ENCODE measurements at regions not wholly inside any gene's neighbourhood (a gene's known extent, or its start where the extent isn't known, plus 50 kb on each side); places are given as distances from the start of the nearest gene placed in this dataset.

DNA sequence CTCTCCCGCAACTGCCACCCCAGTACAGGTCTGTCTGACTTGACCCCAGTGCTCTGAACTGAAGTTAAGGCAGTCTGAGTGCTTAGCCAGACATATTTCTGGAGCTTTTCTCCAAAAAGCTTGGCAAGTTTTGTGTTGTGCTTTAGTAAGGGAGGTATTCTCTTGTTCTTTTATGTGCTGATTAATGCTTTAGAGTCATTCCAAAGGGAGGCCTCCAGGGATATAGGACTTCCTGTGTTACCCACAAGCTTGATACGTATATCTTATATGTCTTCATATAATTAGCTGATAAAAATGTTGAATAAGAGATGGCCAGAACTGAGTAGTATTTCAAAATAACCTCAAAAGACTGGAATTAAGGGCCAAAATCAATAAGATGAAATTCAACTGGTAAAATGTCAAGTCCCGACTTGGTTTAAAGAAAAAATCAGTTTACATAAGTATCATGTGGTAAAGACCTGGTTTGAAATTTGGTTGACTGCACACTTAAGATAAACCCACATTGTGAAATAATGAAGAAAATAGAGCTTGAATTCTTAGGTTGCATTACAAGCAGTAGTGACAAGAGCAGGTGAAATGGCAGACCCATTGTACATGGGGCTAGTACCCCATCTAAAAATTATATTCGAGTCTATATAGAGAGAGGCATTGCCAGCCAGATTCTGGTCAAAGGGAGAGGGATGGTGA lies 226.9 kb downstream of the SNX19 start:
- H3K4me3 ChIP-seq (ENCODE audit: low read depth, low read length): no peak overlapping the region
- DNase-seq (ENCODE audit: low read depth): no peak
- TF ChIP-seq, protein P1, sequence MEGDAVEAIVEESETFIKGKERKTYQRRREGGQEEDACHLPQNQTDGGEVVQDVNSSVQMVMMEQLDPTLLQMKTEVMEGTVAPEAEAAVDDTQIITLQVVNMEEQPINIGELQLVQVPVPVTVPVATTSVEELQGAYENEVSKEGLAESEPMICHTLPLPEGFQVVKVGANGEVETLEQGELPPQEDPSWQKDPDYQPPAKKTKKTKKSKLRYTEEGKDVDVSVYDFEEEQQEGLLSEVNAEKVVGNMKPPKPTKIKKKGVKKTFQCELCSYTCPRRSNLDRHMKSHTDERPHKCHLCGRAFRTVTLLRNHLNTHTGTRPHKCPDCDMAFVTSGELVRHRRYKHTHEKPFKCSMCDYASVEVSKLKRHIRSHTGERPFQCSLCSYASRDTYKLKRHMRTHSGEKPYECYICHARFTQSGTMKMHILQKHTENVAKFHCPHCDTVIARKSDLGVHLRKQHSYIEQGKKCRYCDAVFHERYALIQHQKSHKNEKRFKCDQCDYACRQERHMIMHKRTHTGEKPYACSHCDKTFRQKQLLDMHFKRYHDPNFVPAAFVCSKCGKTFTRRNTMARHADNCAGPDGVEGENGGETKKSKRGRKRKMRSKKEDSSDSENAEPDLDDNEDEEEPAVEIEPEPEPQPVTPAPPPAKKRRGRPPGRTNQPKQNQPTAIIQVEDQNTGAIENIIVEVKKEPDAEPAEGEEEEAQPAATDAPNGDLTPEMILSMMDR (IDR thresholded peaks at IDR 0.05; ENCODE audit: insufficient read depth, low read depth, low read length): no peak

DNA sequence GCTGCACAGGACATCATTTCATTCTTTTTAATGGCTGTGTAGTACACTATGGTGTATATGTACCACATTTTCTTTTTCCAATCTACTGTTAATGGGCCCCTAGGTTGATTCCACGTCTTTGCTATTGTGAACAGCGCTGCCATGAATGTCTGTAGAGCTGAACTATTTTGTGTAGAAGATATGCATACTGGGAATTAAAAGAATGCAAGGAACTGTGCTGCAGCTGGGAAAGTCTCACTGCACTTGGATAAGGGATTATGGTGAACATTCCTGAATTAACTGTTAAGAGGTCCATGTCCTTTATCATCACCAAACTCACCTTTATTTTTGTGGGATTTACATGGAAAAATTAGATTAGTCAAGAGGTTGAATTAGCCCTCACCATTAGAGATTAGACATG lies 224.7 kb downstream of the SNX19 start:
- no peak for DNase-seq (ENCODE audit: low read depth)
- TF ChIP-seq, protein P1 (IDR thresholded peaks at IDR 0.05; ENCODE audit: insufficient read depth, low read depth, low read length): no peak
- H3K4me3 ChIP-seq (ENCODE audit: low read depth, low read length): no peak overlapping the region

DNA sequence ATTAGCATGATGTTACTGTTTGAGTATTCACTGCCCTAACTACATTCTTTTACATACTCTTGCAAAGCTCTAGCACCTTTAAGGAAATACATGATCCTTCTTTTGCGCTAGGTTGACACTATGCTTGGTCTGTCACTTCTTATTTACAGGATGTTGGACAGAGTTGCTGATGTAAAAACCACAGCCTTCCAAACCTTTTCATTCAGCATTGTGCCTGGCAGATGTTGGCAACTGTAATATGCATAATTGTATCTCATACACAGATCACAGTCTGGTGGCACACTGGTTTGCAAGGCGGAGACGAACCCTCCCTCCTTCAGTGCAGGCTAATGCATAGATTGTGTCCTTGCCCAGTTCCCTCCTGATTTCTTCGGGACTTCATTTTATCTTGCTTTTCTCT lies 224.1 kb downstream of the SNX19 start:
- H3K4me3 ChIP-seq (ENCODE audit: low read depth, low read length): no peak overlapping the region
- DNase-seq (ENCODE audit: low read depth): no peak
- TF ChIP-seq, protein P1 (IDR thresholded peaks at IDR 0.05; ENCODE audit: insufficient read depth, low read depth, low read length): no peak

DNA sequence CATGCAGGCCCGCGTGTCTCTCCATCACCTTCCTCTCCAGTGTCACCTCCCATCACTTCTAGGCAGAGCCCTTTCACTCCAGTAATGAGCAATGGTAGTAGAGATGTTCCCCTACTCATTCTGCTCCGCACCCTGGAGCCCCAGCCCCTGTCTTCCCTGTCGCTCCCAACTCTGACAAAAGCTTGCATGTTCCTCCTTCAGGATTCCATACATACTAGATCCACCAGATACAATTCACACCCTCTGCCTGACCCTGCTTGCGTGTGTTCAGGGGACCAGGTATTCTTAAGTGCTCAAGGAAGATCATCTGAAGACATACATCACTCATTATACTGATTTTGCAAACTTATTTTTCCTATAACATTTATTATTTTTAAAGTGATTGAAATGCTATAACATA lies 222.7 kb downstream of the SNX19 start:
- DNase-seq (ENCODE audit: low read depth): no peak
- no peak overlapping the region for H3K4me3 ChIP-seq (ENCODE audit: low read depth, low read length)
- TF ChIP-seq, protein P1 (IDR thresholded peaks at IDR 0.05; ENCODE audit: insufficient read depth, low read depth, low read length): no peak

GRCh38 chr11:130694488-130695045 lies 221.7 kb downstream of the SNX19 start:
- no peak overlapping the region for H3K4me3 ChIP-seq (ENCODE audit: low read depth, low read length)
- TF ChIP-seq, protein P1 (IDR thresholded peaks at IDR 0.05; ENCODE audit: insufficient read depth, low read depth, low read length): no peak
- no peak for DNase-seq (ENCODE audit: low read depth)

DNA sequence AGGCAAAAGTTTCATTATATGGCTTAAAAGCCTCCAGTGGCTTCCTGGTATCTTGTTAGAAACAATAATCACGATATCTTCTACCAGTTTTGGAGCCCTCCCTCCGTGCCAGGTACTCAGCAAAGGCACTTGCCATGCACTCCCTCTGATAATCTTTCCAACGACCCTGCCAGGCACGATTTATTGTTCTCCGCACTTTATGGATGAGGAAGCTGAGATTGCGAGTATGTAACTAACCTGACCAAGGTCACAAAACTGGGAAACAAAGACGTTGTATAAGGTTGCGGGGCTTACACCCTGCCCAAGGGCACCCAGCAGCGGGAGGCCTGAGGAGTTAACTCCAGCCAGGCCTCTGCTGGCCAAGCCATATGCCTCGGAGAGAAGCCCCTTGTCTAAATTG lies 218.1 kb downstream of the SNX19 start:
- TF ChIP-seq, protein P1 (IDR thresholded peaks at IDR 0.05; ENCODE audit: insufficient read depth, low read depth, low read length): no peak
- DNase-seq (ENCODE audit: low read depth): no peak
- H3K4me3 ChIP-seq (ENCODE audit: low read depth, low read length): no peak overlapping the region

DNA sequence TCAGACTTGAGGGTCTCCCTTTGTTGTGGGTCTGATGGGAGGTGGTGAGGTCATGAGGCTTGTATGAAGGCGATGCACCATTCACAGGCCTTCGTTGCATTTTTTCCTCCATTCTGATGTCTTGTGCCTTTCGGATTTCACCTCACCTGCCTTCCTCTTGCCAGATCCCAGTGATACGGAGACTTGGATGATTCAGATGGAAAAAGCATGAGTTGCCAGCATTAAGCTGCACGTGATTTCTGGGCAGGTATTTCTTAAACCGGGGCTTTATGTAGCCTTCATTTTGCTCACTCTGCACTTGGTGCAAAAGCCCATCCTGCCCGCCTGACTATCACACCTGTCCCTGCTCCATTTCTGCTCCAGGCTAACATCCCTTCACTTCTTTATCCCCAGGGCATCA lies 216.7 kb downstream of the SNX19 start:
- TF ChIP-seq, protein P1 (IDR thresholded peaks at IDR 0.05; ENCODE audit: insufficient read depth, low read depth, low read length): no peak
- DNase-seq (ENCODE audit: low read depth): no peak

More for the DNA sequence above, 216.7 kb downstream of the SNX19 start:
- no peak overlapping the region for H3K4me3 ChIP-seq (ENCODE audit: low read depth, low read length)
